Stimulated activated CD8-positive, alpha-beta memory T cell treated with anti-CD3 and anti-CD28 coated beads, Interleukin-7, amount 100 ng/mL, for 48 hours (primary cell): ENCODE measurements at regions not wholly inside any gene's neighbourhood (a gene's known extent, or its start where the extent isn't known, plus 50 kb on each side); places are given as distances from the start of the nearest gene placed in this dataset.
"Not testable (repeated sequence)": the region's sequence is repeated elsewhere in the genome, so short reads cannot be mapped to it uniquely, and the experiment has no call there.

Experiments
- DNase-seq, 2 donors: peaks; one replicate each; pipeline ENCODE4 v3.0.0-alpha.2; 2020; ENCODE audit warnings: low read depth in 1 of 2; ENCODE audit errors: extremely low read depth in 1 of 2

GRCh38 chr10:109007514-109007913, 915.8 kb downstream of the XPNPEP1 start:
- no peak for DNase-seq

DNA sequence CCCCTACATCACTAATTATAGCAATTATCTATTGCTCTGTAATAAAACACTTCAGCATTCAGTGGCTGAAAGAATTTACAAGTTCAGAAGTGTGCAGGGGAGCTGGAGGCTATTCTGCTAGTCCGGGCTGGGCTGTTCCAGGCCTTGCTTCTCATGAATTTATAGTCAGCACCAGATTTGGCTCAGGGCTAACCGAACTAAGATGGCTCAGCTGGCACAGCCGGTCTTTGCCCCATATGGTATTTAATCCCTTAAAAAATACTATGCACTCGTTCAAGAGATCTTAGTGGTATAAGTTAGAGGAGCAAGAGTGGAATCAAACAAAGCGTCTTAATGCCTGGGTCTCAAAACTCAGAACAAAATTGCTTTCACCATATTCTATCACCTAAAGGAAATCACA, 932.9 kb downstream of the XPNPEP1 start:
- DNase-seq = no peak

DNA sequence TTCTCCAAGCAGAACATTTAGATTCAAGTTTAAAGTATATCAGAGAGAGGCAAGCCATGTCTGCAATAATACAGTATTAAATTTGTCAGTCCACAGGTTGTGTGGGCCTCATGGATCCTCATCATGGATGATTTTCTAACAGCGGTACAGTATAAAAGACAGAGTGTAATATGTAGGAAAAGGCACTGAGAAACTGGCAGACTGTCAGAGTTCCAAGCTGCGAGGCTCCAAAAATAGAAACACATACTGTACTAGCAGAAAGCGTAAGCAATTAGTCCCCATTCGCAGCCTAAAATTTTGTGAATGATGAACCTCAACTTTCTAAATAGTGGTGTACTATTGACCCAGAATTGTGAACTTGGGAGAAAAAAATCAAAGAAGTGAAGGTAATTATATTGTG, 933.3 kb downstream of the XPNPEP1 start:
- no peak for DNase-seq

- no peak for DNase-seq
Measured at GRCh38 chr10:108982159-108982558, 941.2 kb downstream of the XPNPEP1 start.

DNA sequence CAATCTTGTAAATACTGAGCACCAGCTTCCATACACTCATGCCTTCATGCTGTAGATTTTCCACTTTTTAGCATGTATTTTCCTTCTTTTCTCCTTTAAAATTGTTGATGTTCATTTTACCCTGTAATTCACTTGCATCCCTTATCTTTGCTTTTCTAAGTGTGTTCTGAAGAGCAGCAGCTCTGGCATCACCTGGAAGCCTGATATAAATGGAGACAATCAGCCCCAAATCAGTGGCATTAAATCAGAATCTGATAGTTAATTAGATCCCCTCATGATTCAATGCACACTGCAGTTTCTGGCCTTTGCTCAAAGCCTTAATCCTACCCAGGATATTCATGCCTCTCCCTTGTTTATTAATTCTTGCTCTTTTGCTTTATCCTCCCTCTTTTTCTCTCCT, 942.4 kb downstream of the XPNPEP1 start:
- DNase-seq = no peak

GRCh38 chr10:108975459-108976058, 947.8 kb downstream of the XPNPEP1 start:
- no peak for DNase-seq

- DNase-seq = no peak
Measured at GRCh38 chr10:108970016-108970415, 953.3 kb downstream of the XPNPEP1 start.

DNA sequence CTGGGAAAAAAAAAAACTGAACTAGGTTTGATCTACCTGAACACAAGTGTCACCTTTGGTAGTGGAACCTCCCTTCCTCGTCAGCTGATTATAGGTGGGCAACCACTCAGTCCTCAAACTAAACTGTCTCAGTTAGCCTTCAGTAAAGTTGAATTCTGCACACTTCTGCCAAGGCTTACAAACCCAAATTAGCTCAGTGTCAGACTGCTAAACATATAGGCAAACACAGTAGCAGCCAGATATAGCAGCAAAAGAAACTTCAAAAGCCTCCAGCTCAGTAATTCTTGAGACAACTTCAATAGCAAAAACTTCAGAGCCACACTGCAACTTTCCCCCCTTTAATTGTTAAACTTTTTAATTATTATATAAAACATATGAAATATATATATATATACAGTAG, 956.9 kb downstream of the XPNPEP1 start:
- no peak for DNase-seq

- no peak for DNase-seq
Measured at GRCh38 chr10:108966005-108966404, 957.3 kb downstream of the XPNPEP1 start.

- DNase-seq = no peak
Measured at GRCh38 chr10:108962172-108962571, 961.1 kb downstream of the XPNPEP1 start.

DNA sequence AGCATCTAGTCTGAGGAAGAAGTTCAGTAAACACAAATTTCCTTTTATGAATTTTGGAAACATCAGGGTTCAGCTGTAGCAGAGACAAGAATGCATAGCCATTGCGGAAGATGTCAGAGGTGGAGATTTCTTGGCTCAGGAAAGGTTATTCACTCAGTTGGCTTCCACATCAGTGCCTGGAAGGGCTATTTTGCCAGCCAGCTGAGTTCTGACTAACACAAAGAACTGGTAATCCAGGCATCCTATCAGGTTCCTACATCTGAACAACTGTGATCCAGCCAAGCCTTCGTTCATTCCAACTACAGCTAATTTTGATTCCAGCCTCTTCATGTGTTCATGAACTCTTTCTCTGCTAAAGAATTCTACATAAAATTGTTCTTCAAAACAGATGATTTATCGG, 965.6 kb downstream of the XPNPEP1 start:
- DNase-seq = no peak

- DNase-seq = no peak
Measured at GRCh38 chr10:108956149-108956548, 967.2 kb downstream of the XPNPEP1 start.

DNA sequence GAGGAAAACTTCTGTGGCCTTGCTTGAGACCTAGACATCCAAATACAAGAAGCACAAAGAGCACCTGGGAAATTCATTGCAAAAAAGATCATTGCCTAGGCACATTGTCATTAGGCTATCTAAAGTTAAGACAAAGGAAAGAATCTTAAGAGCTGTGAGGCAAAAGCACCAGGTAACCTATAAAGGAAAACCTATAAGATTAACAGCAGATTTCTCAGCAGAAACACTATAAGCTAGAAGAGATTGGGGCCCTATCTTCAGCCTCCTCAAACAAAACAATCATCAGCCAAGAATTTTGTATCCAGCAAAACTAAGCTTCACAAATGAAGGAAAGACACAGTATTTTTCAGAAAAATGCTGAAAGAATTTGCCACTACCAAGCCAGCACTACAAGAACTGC, 1003.3 kb downstream of the XPNPEP1 start:
- DNase-seq = not testable (repeated sequence)

- no peak for DNase-seq
Measured at GRCh38 chr10:108913300-108913699, 1010.0 kb downstream of the XPNPEP1 start.

DNA sequence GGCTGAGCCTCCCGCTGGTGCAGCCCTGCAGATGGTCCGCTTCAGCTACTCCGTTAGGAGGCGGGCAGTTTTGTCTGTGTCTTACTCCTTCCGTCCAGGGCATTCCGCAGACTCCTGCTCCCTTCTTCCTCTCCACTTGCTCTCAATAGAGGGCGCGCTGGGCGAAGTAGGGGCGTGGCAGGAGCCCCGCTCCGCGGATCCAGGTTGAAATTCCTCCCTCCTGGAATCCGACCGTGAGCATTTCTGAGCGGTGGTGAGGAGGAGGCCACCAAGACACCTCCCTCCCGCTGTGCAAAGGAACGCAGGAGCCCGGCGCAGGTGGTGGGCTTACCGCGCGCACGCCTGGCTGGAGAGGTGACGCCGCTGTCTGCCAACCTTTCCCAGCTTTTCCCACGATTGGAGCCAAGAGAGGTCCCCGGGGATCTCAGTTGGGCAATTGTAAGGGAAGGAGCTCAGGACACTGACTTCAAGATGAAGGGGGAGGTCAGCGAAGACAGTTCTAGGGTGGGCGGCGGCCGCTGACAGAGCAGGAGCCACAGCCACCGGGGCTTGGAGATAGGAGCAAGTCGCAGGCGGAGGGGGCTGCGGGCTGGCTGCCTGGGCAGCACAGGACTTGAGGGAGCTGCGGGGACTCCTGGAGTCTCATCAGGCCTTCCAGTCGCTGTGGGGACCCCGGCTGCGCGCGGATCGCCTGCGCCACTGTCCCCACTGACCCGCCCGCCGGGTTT, 1011.3 kb downstream of the XPNPEP1 start:
- DNase-seq = no peak

GRCh38 chr10:108908096-108908495, 1015.2 kb downstream of the XPNPEP1 start:
- DNase-seq = no peak

- DNase-seq = no peak
Measured at GRCh38 chr10:108905821-108906220, 1017.5 kb downstream of the XPNPEP1 start.

DNA sequence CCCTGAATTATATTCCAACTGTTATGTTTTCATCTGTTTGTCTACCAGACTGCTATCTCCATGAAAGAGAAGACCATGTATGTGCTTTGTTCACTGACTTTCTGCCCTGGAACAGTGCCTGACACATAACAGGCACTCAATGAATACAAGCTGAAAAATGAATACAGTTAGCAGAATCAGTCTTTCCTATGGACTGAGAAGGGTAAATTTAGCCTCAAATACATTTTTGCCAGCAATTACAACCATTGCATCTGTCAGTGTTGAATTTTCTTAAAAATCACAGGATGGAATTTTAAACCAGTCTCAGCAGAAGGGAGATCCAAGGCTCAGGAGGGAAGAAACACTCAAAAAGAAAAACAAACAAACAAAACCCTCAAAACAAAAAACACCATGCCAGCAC, 1018.1 kb downstream of the XPNPEP1 start:
- DNase-seq = no peak

DNA sequence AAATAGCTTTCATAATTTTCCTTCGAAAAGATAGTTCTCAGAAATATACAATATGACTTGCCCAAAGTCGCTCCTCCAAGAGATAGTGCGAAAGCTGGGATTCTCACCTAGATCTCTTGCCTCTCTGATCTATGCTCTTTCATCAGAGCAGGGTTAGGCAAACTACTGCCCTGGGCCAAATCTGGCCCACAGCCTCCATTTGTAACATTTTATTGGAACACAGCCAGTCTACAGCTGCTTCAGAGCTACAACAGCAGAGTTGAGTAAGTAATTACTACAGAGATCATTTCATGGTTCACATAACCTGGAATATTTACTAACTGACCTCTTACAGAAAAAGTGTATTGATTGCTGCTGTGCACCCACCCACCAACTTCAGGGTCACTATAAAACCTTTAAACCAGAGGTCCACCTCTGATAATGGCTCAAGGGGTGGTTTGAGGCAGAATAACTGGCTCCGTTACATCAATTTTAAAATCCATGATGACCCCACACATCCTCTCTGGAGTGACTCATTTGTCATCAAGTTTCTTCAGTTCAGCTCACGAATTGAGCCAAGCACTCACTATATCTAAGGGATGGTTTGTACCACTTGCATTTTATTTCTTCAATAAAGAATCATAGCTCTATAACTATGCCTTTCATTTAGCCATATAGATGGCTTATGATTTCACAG, 1019.0 kb downstream of the XPNPEP1 start:
- no peak for DNase-seq

DNA sequence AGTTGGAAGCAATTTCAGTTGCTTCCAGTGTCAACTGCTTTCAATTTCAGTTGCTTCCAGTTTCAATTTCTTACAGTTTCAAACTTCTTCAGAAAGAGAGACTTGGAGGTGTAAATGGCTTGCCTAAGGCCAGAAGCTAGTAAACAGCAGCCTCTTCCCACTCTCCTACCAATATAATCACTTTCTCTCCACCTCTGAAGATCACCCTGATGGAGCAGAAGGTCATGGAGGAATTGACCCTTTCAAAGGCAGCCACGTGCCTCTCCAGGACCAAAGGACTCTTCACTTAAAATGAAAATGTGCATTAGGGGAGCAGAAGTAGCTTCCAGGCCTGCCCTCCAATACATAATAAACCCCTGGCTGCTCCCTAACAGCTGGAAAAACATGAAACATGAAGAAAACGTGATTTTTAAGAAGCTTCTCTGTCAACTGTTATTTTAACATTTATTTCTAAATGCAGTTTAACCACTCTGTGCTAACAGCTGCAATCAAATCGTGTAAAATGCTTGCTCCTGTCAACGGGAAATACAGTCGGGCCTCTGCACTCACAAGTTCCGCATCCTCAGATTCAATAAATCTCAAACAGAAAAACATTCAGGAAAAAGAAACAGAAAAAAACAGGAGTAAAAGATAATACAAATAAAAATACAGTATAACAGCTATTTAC, 1020.6 kb downstream of the XPNPEP1 start:
- no peak for DNase-seq

- DNase-seq = no peak
Measured at GRCh38 chr10:108901781-108902618, 1021.3 kb downstream of the XPNPEP1 start.
